ENCODE measurements at regions not wholly inside any gene's neighbourhood (a gene's known extent, or its start where the extent isn't known, plus 50 kb on each side); places are given as distances from the start of the nearest gene placed in this dataset.
"Not testable (repeated sequence)": the region's sequence is repeated elsewhere in the genome, so short reads cannot be mapped to it uniquely, and the experiment has no call there.

DNA sequence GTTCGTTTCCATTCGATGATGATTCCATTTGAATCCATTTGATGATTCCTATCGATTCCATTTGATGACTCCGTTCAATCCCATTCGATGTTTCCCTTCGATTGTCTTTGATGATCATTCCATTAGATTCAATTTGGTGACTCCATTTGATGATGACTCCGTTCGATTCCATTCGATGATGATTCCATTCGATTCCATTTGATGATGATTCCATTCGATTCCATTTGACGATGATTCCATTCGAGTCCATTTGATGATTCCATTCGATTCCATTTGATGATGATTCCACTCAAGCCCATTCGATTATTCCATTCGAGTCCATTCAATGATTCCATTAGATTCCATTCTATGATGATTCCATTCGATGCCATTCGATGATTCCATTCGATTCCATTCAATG, 2730.6 kb downstream of the RPIA start:
- DNase-seq, result not testable (repeated sequence)

DNA sequence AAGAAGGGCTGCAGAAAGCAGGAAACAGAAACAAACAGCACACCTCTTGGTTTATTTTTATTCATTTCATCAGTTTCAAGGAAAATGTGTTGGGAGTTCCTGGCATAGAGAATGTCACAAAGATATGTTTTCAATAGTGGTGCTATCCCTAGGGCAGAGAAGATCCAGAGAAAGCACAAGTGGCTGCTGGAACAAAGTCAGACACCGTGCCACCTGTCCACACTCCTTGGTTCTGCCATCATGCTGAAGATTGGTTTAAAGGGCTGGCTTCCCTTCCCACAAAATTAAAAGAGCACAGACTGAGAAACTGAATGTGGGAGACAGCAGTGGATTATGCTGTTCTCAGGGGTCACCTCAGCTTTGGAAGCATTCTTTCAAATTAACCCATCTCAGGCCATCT, 2735.7 kb downstream of the RPIA start:
- DNase-seq, result not testable (repeated sequence)

DNA sequence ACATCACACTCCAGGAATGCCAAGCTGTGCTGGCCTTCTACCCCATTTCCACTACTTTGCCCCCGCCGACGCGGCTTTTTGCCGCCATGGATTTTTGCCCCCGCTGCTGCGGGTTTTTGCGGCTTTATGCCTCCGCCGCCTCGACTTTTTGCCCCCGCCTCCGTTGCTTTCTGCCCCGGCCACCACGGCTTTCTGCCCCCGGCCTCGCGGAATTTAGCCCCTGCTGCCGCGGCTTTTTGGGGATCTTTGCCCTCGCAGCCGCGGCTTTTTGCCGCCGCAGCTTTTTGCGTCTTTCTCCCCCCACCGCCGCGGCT, 2750.4 kb downstream of the RPIA start:
- DNase-seq, result not testable (repeated sequence)

DNA sequence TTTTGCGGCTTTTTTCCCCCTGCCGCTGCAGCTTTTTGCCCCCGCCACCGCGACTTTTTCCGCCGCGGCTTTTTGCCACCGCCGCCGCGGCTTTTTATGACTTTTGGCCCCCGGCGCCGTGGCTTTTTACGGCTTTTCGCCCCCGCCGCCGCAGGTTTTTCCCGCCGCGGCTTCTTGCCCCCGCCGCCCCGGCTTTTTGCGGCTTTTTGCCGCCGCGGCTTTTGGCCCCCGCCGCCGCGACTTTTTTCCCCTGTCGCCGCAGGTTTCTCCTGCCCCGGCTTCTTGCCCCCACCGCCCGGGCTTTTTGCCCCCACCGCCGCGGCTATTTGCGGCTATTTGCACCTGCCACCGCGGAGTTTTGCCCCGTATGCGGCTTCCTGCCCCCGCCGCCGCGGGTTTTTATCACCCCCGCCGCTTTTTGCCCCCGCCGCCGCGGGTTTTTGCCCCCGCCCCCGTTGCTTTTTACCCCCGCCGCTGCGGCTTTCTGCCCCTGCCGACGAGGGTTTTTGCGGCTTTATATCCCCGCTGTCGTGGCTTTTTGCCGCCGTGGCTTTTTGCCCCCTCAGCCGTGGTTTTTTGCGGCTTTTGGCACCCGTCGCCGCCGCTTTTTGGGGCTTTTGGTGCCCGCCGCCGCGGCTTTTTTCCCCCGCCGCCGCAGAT, 2750.9 kb downstream of the RPIA start:
- peak; percentile 53 for DNase-seq

DNA sequence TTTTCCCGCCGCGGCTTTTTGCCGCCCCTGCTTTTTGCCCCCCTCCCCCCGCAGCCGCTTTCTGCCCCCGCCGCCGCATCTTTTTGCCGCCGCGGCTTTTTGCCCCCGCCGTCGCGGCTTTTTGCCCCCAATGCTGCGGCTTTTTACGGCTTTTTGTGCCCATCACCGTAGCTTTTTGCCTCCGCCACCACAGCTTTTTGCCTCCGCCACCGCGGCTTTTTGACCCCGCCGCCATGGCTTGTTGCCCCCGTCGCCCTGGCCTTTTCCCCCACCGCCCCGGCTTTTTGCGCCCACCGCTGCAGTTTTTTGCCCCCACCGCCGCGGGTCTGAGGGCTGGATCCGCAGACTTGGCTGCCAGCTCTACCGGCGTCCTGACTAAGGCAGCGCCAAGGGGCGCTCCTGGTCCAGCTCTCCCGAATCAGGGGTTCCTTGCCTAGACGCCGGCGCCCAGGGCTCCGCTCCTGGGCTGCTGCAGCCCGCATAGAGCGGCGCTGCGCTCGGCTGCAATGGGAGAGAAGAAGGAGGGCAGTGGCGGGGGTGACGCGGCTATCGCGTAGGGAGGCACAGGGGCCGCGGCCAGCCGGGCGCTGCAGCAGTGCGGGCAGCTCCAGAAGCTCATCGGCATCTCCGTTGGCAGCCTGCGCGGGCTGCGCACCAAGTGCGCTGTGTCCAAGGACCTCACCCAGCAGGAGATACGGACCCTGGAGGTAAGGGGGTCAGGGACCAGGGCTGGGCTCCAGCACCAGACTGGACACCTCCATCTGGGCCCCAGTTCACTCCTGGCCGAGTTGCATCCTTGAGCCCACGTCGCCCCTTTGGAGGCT, 2751.6 kb downstream of the RPIA start:
- DNase-seq, result peak; percentile 51

DNA sequence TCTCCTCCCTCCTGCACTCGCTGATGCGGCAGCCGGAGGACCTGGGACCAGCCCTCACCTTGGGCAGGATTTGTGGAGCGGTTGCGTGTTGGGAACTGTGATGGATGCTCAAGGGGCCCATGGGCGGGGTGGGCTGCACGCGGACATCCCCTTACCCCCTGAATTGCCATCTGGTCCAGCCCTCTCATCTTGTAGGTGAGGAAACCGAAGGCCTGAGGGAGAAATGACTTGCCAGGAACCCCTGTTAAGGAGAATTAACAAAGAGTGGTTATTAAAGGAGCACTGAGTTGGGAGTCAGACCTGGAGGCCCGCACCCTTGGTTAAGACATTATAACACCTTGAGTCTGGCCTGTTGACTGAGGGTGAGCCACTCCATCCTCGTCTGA, 2752.2 kb downstream of the RPIA start:
- peak; percentile 37 for DNase-seq

DNA sequence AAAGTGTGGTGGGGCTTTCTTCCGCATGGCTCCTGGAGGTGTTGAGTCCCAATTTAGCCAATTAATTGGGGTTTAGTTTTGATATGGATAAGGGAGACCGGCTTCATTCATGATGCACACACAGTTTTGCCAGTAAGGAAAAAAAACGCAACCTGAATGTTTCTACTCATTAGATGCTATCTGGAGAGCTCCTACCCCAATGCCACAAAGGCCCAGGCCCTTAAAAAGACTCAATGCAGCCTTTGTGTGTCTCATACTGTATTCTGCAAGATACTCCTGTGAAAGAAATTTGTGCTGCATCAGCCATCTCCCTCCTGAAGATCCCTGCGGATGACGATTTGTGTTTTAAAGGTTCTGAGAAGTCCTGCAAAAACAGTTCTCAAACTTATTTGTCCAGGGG, 2754.2 kb downstream of the RPIA start:
- peak; percentile 17 for DNase-seq

DNA sequence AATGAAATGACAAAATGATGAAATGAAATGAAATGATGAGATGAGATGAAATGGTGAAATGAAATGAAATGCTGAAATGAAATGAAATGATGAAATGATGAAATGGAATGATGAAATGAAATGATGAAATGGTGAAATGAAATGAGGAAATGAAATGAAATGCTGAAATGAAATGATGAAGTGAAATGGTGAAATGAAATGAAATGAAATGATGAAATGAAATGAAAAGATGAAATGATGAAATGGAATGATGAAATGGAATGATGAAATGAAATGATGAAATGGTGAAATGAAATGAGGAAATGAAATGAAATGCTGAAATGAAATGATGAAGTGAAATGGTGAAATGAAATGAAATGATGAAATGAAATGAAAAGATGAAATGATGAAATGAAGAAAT, 2755.0 kb downstream of the RPIA start:
- not testable (repeated sequence) for DNase-seq

DNA sequence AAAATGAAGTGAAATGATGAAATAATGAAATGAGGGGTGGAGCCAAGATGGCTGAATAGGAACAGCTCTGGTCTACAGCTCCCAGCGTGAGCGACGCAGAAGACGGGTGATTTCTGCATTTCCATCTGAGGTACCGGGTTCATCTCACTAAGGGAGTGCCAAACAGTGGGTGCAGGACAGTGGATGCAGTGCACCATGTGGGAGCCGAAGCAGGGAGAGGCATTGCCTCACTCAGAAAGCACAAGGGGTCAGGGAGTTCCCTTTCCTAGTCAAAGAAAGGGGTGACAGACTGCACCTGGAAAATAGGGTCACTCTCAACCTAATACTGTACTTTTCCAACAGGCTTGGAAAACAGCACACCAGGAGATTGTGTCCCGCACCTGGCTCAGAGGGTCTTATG, 2755.4 kb downstream of the RPIA start:
- not testable (repeated sequence) for DNase-seq

DNA sequence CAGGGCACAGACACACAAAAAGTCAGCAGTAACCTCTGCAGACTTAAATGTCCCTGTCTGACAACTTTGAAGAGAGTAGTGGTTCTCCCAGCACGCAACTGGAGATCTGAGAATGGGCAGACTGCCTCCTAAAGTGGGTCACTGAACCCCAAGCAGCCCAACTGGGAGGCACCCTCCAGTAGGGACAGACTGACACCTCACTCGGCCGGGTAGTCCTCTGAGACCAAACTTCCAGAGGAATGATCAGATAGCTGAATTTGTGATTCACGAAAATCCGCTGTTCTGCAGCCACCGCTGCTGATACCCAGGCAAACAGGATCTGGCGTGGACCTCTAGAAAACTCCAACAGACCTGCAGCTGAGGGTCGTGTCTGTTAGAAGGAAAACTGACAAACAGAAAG, 2756.0 kb downstream of the RPIA start:
- DNase-seq, result peak; percentile 12

DNA sequence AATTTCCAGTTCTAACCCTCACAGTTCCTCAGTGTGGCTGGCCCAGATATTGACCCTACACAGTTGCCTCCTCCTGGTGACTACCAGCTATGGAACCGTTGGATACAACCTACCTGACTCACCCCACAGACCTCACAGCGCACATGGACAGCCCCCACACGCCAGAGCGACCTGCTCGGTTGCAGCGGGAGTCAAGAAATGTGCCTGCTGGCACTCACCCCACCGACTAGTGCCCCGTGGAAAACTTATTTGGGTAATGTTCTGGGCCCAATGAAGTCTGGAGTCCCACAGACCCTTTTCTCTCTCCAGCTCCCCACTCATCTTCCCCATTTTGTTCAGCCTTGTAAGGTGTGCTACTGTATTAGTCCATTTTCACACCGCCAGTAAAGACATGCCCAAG, 2770.8 kb downstream of the RPIA start:
- peak; percentile 3 for DNase-seq

DNA sequence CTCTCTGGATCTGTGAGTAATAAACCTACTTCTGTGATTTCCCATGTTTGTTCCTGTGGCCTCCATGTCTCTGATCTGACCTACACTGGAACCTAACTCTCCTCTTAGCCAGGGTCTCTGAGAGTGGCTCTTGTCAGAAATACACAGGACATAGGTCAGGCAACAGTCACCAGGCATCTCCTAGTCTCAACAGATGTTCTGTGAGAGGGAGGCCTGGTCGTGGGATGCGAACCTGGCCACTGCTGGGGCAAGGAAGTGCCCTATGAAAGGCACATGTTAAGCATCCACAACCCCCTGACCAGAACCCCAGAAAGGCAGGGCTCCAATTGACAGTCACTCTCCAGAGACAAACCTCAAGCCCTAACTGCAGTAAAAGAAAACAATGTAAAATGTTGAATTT, 2771.5 kb downstream of the RPIA start:
- peak; percentile 15 for DNase-seq

DNA sequence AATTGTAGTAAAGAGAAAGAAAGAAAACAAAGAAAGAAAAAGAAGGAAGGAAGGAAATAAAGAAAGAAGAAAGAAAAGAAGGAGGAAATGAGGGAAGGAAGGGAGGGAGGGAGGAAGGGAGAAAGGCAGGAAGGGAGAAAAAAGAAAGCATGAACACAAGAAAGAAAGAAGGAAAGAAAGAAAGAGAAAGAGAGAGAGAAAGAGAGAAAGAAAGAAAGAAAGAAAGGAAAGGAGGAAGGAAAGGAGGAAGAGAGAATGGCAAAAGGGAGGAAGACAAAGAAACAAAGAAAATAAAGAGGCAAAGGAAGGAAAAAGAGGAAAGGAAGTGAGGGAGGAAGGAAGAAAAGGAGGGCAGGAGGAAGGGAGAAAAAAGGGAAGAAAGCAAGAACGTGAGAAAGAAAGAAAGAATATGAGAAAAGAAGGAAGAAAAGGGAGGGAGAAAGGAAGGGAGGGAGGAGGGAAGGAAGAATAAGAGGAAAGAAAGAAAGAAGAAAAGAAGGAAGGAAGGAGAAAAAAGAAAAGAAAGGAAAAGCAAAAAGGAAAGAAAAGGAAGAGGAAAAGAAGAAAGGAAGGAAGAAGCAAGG, 2775.4 kb downstream of the RPIA start:
- not testable (repeated sequence) for DNase-seq

DNA sequence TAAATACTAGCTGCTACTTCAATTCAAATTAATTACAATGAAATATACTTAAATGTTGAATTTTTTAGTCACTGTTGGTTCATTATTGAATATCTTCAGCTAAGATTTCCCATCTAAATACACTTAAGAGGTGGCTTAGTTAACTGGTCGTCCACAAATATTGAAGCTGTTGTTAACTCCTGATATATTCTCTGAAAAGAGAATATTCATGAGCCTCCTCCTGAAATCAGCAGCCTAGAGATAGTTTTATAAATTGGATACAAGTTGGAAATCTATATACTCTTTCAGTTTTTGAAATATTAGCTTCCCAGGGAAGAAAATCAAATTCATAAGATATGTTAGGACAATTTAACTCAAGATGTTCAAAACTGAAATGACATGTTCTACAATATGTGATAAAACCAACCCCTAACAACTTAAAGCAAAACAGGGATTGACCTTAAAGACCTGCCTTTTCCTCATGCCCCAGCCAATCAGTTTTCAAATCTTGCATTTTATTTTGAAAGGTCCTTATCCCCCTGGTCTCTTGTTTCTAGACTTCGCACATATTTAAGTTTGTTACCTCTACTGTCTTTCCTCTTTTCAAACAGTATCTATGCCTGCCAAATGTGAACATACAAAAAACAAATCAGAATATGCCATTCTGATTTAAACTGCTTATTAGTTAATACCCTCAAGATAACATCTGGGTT, 2784.9 kb downstream of the RPIA start:
- not testable (repeated sequence) for DNase-seq

DNA sequence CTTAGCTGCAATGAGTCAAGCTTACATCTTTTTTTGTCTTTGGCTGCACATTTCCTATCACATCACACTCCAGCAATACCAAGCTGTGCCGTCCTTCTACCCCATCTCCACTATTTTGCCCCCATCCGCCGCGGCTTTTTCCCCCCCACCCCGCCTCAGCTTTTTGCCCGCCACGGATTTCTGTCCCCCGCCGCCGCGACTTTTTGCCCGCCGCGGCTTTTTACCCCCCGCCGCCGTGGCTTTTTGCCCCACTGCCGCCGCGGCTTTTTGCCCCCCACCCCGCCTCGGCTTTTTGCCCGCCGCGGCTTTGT, 2785.4 kb downstream of the RPIA start:
- peak; percentile 45 for DNase-seq

DNA sequence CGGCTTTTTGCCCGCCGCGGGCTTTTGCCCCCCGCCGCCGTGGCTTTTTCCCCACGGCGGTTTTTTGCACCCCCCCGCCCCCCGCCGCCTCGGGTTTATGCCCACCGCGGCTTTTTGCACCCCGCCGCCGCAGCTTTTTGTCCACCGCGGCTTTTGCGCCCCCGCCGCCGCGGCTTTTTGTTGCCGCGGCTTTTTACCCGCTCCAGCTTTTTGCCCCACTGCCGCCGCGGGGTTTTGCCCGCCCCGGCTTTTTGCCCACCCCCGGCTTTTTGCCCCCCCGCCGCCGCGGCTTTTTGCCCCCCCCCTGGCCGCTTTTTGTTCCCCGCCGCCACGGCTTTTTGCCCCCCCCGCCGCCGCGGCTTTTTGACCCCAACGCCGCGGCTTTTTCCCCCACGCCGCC, 2785.8 kb downstream of the RPIA start:
- DNase-seq, result not testable (repeated sequence)

DNA sequence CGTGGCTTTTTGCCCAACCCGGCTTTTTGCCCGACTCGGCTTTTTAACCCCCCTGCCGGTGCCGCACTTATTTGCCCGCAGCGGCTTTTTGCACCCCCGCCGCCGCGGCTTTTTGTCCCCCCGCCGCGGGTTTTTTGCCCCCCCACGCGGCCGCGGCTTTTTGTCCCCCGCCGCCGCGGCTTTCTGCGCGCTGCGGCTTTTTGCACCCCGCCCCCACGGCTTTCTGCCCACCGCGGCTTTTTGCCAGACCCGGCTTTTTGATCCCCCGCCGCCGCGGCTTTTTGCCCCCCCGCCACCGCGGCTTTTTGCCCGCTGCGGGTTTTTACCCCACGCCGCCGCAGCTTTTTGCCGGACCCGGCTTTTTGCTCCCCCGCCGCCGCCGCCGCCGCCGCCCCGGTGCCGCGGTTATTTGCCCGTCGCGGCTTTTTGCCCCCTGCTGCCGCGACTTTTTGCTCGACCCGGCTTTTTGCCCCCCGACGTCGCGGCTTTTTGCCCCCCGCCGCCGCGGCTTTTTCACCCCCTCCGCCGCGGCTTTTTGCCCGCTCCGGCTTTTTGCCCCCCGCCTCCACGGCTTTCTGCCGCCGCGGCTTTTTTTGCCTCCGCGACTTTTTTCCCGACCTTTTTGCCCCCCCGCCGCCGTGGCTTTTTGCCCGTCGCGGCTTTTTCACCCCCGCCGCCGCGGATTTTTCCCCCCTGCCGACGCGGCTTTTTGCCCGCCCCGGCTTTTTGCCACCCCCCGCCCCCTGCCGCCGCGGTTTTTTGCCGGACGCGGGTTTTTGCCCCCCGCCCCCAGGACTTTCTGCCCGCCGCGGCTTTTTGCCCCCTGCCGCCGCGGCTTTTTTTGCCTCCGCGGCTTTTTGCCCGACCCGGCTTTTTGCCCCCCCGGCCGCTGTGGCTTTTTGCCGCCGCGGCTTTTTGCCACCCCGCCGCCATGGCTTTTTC, 2786.5 kb downstream of the RPIA start:
- peak; percentile 71 for DNase-seq

DNA sequence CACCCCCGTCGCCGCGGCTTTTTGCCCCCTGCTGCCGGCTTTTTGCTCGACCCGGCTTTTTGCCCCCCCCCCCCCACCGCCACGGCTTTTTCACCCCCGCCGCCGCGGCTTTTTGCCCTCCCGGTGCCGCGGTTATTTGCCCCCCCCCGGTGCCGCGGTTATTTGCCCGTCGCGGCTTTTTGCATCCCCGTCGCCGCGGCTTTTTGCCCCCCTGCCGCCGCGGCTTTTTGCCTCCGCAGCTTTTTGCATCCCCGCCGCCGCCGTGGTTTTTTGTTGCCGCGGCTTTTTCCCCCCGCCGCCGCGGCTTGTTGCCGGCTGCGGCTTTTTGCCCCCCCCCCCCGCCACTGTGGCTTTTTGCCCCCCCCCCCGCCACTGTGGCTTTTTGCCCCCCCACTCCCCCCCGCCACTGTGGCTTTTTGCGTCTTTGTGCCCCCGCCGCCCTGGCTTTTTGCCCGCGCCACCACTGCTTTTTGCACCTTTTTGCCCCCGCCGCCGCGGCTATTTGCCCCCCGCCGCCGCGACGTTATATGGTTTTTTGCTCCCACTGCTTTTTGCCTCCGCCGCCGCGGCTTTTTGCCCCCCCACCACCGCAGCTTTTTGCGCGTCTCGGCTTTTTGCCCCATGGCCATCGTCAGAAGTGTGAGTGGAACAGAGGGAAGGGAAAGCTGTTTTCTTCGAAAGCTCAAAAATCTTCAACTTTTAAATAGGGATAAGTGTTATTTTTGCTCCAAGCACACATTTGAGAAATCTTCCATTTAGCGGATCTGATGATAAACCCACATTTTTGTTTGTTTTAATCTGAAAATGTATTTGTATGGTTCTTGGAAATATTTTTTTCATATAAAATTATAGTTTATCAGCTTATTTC, 2787.6 kb downstream of the RPIA start:
- DNase-seq, result peak; percentile 50

DNA sequence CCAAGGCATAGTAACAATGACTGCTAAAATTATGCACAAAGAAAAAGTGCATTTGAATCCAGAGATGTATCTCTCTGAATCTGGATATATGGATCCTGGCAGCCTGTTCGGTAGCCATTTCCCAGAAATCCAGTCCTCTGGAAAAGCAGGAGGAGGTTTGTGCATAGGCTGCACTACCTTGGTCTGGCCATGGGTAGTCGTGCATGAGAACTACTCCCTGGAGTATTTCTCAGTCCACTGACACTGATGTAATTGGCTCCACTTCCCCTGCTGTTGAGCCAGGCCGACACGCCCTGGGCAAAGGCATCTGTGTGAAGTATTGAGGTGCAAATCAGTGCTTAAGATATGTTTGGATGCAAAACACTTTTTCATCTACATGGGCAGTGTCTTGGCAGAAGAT, 2793.8 kb downstream of the RPIA start:
- not testable (repeated sequence) for DNase-seq

DNA sequence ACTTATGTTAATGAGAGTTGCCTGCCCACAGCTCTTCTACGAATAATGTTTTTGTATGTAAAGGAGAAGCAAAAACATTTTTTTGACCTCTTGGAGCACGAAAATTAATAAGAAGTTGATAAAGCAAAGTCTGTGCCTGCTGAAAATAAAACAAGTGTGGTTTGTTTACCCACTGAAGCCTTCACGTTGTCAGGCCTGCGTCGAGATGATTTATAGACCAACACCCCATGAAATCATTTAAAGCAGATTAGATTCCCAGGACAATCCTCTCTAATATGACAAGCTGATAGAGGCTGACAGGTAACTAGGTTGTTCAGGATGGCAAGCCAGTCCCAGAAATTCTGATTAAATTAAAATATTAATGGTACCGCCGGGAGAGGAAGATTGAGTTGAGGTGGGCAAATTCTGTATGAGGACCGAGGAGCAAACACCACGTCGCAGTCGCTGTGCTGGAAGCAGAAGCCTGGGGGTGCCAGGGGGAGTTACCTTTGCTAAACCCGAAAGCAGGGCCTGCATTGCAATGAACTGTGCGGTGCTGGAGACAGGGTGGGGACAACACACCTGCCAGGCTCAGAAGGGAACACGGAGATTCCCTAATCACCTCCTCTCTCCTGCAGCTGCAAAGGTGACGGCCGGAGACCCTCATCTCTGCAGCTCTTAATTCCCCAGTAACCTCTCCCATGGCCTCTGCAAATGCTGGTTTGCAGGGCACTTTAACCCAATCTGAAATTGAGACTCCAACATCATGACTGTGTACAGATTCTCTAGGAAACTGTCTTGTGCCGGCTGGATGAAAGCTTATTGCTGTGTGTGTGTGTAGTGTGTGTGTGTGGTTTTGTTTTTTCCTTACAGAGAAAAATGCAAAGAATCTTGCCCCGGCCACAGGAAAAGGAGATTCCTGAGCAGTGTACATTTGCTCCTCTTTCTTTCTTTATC, 2805.9 kb downstream of the RPIA start:
- peak; percentile 30 for DNase-seq

All from islet precursor cell (in vitro differentiated cells).